H1 (cell line): ENCODE measurements at regions not wholly inside any gene's neighbourhood (a gene's known extent, or its start where the extent isn't known, plus 50 kb on each side); places are given as distances from the start of the nearest gene placed in this dataset.

Source experiments
- ATF2 ChIP-seq: IDR thresholded peaks from 2 replicates; pipeline ENCODE4 v1.6.1; 2012; ENCODE audit warnings: low read length, inconsistent platforms
- CTCF ChIP-seq, 3 experiments: IDR thresholded peaks; 1 replicate in 2 of 3; 2 replicates in 1 of 3; pipeline versions ENCODE4 v1.5.1 to v1.6.1; 2011; ENCODE audit warnings: low read length in 3 of 3, mild to moderate bottlenecking in 3 of 3, inconsistent platforms in 2 of 3, low read depth in 1 of 3, moderate library complexity in 1 of 3; ENCODE audit not compliant: insufficient read depth in 1 of 3; ENCODE audit errors: control extremely low read depth in 1 of 3
- RFX5 ChIP-seq: IDR thresholded peaks from 2 replicates; pipeline ENCODE4 v1.6.1; 2011; ENCODE audit warnings: low read depth, low read length, improper control_type of control experiment, borderline replicate concordance
- SP1 ChIP-seq: IDR thresholded peaks from 2 replicates; pipeline ENCODE4 v1.6.1; 2011; ENCODE audit warnings: low read depth, low read length

- no peak for TF ChIP-seq CTCF (IDR thresholded peaks at IDR 0.05; ENCODE audit: control extremely low read depth in 1 of 3, insufficient read depth in 1 of 3, low read depth in 1 of 3, low read length in 3 of 3)
- TF ChIP-seq RFX5: no peak
- no peak for TF ChIP-seq SP1
- no peak for TF ChIP-seq ATF2
- TF ChIP-seq, all 59 proteins: peak for 0
These were observed 252.0 kb upstream of the ASIC2 start (continued) for GRCh38 chr17:33545124-33545523.
